ENCODE measurements at regions not wholly inside any gene's neighbourhood (a gene's known extent, or its start where the extent isn't known, plus 50 kb on each side); places are given as distances from the start of the nearest gene placed in this dataset.

GRCh38 chr2:58895857-58896256 lies 654.7 kb upstream of the FANCL start:
- in situ Hi-C loops (cut with MboI) = no loop called here
- TF ChIP-seq ZNF24 (IDR thresholded peaks at IDR 0.05) (no peak), CUX1 (IDR thresholded peaks at IDR 0.05; ENCODE audit: insufficient replicate concordance, low read depth, low read length) (no peak), CEBPB (IDR thresholded peaks at IDR 0.05; ENCODE audit: borderline replicate concordance in 1 of 2, low read depth in 2 of 2, low read length in 2 of 2) (no peak), YBX1 (IDR thresholded peaks at IDR 0.05) (no peak), FOXM1 (IDR thresholded peaks at IDR 0.05; ENCODE audit: low read depth, low read length) (no peak), E4F1 (IDR thresholded peaks at IDR 0.05; ENCODE audit: borderline replicate concordance, partially characterized antibody) (no peak), HDAC2 (IDR thresholded peaks at IDR 0.05) (no peak), YY1 (IDR thresholded peaks at IDR 0.05; ENCODE audit: low read depth, low read length) (no peak), SRF (IDR thresholded peaks at IDR 0.05; ENCODE audit: low read depth in 2 of 2, low read length in 2 of 2) (no peak), POLR2AphosphoS5 (IDR thresholded peaks at IDR 0.05; ENCODE audit: low read length) (no peak), RUNX3 (IDR thresholded peaks at IDR 0.05; ENCODE audit: low read length) (no peak), ATF3 (IDR thresholded peaks at IDR 0.05; ENCODE audit: borderline replicate concordance, extremely low read depth, low read depth, low read length) (no peak), IRF4 (IDR thresholded peaks at IDR 0.05; ENCODE audit: low read depth, low read length) (no peak), DPF2 (IDR thresholded peaks at IDR 0.05) (no peak)
- Histone ChIP-seq H4K20me1 (ENCODE audit: control insufficient read depth, insufficient read depth) (no peaks in the 10 kb centered on the region), H2AFZ (ENCODE audit: control insufficient read depth, low read depth, low read length) (no peak overlapping the region), H3K4me2 (ENCODE audit: control insufficient read depth, insufficient read depth) (no peak overlapping the region), H3K9ac (ENCODE audit: control insufficient read depth, insufficient read depth, low read length) (no peak overlapping the region), H3K4me3 (no peak overlapping the region), H3K27me3 (replicated peaks in 1 of 2; ENCODE audit: control insufficient read depth in 2 of 2, insufficient read depth in 2 of 2, low read length in 1 of 2) (no peaks in the 10 kb centered on the region; a peak in 1 of 4 replicates), H3K9me3 (replicated peaks; ENCODE audit: control insufficient read depth, insufficient read depth, low read length) (no peaks in the 10 kb centered on the region), H3K27ac (ENCODE audit: control insufficient read depth, insufficient read depth) (no peak overlapping the region), H3K79me2 (ENCODE audit: control insufficient read depth, insufficient read depth, low read length) (no peaks in the 10 kb centered on the region), H3K4me1 (ENCODE audit: control insufficient read depth, insufficient read depth, low read length) (no peaks in the 10 kb centered on the region), H3K36me3 (ENCODE audit: control insufficient read depth in 2 of 2, insufficient read depth in 2 of 2, low read length in 1 of 2) (no peaks in the 10 kb centered on the region)
- CTCF ChIA-PET = no interaction called here
- POLR2A ChIA-PET = no interaction called here
- no peak for FAIRE-seq
- WGBS (ENCODE audit: insufficient coverage, insufficient replicate concordance, low lambda C conversion rate, missing lambda C conversion rate) = 25% methylated on average over 4 of the region's 4 CpGs
- SMC1A ChIA-PET (ENCODE audit: uncharacterized antibody, unreplicated experiment) = no interaction called here
- no TSS peak for BruUV-seq (replicated peaks)
- RAD21 ChIA-PET (ENCODE audit: unreplicated experiment) = no interaction called here
- DNase-seq (ENCODE audit: low read depth, low spot score) = no peak
- intact Hi-C loops (cut with micrococcal nuclease; ENCODE audit: unreplicated experiment) = no loop called here
- no peak for ATAC-seq

Measured in GM12878 (cell line).